HG03342 (cell line): ENCODE measurements at regions not wholly inside any gene's neighbourhood (a gene's known extent, or its start where the extent isn't known, plus 50 kb on each side); places are given as distances from the start of the nearest gene placed in this dataset.

Experiments
- ATAC-seq: cut with Tn5 transposase; IDR thresholded peaks from one replicate; pipeline ENCODE4 v1.9.1; 2021; ENCODE audit warnings: mild to moderate bottlenecking, moderate library complexity; ENCODE audit not compliant: unreplicated experiment

DNA sequence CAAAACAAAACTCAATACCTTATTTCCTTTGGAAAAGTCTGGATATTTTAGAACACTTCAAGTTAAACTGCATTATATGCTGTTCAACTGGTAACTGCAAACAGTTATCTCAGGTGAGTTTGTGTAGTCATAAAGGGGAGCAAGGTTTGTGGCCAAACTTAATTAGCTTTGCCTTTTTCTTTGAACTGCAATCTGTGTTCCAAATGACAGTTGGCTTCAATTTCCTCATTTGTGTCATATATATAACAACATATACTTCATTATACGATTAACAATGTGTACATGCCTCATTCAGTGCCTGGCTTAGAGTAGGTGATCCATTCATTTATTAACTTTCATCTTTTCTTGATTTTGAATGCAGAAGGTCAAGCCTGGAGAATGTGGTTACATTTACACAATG lies 55.8 kb downstream of the KCNE4 start:
- ATAC-seq = no peak

DNA sequence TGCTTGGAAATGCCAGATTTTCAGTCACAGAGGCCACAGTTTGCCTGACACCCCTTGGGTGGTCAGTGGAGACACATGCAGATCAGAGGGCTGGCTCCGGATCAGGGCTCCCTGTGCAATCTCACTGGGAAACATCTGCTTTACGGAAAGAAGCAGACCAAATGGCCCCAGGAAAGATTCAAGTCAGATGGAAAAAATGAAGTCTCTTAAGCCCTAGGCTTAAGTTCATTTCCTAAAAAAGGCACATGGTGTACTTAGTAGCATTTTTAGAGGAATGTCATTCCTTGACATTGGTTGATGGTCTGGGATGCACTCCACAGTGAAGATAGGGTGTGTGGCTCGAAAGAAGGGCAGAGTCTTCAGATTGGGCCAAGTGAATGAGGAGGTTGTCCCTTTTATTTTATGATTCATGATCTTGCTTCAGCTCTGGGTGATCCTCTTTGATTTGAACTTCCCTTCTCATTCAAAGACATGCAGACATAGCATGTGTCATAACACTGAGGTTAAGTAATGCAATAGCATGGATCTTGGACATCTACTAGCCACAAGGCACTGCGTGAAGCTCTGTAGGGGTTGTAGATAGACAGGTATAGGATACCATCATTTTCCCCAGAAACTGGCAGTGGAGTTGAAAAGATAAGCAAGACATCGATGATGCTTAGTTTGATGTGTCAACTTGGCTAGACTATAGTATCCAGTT lies 56.5 kb downstream of the KCNE4 start:
- no peak for ATAC-seq

DNA sequence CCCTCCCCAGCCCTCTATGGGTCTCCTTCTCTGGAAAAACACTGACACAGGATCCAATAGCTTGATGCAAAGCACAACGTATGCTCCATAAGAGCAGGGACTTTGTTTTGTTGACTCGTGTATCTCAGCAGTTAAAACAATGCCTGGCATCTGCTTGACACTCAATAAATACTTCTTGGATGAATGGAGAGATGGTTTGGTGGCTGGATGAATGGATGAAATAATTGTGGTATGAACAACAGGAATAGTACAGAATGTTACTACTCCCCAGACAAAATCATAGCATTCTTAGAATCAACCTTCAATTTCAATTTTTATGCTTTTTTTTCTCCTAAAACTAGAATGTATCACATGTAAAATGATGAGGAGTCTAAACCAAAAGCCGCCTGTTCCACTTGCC lies 57.4 kb downstream of the KCNE4 start:
- no peak for ATAC-seq

DNA sequence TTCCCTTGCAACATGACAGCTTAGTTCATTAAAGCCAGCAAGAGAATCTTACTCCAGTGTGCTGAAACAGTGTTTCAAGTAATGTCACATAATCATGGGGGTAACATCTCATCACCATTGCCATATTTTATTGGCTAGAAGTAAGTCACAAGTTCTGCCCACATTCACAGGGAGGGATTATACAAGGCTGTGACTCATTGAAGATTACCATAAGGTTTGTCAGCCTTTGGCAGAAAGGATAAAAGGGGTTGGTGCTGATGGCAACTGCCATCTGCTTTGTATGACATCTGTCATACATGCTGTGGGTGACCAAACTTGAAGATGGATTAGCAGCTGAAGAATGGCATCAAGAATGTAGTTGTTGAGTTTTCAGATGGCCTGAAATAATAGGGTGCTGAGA lies 61.2 kb downstream of the KCNE4 start:
- ATAC-seq = no peak

DNA sequence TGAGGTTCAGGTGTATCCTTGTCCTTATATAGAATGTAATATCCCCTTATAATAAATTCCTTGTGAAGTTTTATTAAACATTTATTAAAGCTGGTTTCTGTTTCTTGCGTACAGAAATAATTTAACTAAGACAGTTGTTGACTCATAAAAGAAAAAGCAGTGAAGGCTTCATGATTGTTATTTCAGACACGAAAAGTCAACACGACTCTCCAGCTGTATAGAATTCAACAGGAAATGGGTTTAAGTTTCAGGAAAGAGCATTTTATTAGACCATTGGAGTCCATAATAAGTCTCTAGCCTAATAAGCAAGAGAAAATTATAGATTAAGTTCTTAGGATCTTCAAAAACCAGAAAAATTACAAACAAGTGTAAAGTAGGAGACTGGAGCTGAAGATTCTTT lies 62.2 kb downstream of the KCNE4 start:
- no peak for ATAC-seq

DNA sequence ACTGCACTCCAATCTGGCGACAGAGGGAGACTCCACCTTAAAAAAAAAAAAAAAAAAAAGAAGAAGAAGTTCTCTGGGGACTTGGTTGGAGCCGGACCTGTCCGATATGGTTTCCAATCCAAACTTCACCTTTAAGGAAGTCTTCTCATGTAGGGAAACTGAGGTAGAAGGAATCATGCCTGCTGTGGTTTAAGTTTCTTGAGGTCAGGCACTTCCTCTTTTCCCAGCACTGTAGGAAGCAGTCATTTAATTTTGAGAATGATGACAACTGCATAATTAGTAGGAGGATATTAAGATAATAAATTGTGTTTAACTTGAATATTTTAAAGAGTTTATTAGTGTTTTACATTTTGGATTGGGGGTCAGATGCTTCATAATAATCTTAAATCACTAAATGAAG lies 62.9 kb downstream of the KCNE4 start:
- no peak for ATAC-seq

DNA sequence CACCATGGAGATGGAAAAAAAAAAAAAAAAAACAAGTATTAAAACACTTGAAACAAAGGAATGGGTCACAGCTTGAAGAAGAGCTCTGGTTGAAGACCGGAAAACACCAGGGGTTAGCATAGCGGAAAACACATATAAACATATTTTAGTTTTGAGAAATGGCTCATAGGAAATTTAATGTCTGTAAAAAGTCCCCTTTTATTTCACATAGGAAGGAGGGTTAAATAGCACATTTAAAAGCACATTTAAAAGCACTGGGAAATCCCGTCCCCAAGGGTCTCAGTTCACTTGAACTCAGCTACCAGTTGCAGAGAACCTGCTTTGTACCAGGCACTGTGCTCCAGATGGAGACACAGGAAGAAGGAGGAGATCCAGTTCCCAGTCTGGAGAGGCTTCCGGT lies 65.5 kb downstream of the KCNE4 start:
- ATAC-seq = no peak

DNA sequence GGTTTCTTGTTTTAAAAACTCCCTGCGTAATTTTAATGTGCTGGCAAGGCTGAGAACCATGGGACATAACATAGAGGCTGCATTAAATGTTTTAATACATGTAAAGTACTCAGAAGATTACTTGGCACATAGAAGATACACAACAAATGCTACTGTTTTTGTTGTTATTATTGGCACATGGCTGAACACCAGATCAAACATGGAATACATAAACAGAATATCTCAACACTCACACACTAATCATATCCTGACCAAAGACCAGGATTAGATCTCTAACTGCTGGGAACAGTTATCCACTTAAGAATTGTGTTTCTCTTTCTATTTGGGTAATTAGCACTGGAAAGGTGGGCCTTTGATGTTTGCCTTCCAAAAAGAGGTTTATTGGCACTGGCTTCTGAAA lies 69.3 kb downstream of the KCNE4 start:
- no peak for ATAC-seq

DNA sequence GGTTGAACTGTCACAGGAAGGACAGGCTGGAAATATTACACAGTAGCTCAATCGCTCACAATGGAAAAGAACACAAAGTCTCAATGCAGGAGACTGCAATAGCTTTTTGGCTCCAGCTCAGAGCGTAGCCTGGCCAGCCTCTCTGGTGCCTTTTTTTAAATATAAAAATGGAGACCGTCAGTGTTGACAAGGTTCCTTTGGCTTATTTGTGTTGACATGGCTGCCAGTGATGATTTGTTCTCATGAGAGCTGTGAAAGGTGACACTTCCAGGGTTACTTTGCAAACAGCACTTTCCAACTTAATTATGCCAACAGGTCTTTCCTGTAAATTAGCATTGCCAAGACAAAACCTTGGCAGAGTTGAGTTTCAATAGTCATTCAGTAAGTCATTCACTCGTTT lies 70.8 kb downstream of the KCNE4 start:
- no peak for ATAC-seq

DNA sequence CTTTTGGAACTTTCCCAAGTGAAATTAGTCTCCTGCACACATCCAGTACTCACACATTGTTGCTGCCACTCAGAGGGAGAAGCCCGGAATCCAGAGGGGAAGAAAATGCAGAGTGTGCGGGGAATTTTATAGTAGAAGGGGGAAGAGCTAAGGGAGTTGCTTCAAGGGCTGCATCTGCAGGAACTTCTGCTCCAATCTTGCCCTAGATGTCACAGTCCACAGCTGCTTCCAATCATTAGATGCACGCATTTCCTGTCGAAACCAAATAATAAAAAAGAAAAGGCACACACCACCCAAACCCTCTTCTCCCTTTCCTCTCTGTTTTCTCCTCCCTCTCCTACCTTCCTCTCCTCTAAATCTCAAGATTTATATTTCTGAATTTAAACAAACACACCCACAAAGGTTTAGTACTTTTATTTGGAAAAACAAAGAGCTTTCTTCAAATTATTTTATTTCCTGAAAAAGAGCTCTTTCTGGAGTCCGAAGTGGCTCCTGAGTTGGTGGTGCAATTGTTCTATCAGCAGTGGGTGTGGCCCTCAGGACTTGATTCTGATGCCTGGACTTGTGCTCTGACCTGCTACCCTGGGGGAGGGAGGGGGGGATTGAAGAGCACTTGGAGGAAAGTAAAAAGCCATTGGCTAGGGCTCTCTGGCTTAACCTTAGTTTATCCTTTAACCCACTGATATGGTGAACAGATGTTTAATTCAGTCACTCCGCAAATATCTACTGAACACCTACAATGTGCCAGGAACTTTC lies 72.0 kb downstream of the KCNE4 start:
- ATAC-seq = no peak

DNA sequence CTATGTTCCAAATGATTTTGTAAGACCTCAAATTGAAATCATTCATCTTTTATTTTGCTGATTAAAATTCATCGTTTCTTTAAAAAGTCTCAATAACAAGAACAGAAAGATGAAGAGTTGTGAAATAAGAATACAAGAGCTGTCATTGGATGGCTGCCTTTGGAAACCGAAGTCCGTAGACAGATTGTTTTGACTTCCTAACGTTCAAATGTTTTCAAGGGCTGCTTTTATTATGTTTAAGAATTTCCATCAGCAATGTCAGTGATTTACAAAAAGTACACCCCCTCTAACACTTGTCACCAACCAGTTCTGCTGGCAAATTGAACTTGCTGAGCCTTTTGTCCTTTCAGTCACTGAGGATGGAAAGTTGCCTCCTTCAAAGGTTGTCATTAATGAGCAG lies 89.6 kb downstream of the KCNE4 start:
- ATAC-seq = no peak

DNA sequence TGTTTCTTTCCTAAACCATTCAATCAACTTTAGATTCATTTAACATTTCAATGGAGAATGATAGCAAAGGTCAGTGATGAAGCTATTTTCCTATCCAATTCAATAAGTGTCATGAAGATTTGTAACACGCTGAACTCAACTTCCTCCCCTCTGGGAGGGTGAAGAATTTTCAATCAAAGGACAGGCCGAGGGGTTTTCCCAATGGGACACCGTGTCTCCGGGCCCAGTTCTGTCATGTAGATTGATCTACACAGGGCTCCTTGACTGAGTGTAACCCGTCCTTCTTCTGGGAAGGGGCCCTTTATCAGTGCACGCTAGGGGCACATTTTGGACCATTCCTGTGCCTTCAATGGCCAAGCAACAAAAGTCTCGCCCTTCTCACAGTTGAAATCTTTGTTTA lies 90.1 kb downstream of the KCNE4 start:
- no peak for ATAC-seq

DNA sequence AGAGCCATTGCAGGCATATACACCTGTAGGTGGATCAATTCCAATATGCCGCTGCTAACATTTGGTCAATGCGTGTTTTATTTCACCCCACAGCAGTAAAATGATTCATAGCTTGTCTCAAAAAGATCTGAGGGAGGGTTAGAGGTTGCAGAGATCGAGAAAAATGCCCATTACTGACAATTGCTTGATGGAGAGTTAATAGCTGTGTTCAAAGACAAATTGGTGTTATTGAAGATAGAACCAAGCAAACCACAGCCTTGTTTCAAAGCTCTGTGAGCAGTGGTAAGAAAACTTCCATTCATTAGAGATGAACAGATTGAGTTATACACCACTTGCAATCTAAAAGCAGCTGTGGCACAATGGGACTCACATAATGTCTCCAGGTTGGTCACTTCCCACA lies 95.4 kb downstream of the KCNE4 start:
- ATAC-seq = no peak

DNA sequence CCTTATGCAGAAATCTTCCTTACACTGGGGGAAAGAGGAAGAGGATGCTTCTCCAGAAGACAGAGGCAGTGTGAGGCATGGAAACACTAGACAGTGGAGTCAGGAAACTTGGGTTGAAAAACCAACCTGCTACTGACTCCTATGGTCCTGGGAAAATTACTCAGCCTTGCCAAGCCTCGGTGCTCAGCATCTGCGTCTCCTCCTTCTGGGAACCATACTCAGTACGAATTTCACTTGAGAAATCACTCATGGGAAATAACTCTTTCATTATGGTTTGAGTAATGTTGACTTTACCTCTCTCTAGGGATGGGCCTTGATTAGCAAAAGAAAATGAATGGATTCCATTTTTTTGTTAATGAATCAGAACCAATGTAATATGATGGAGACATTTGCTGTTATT lies 96.5 kb downstream of the KCNE4 start:
- ATAC-seq = no peak

DNA sequence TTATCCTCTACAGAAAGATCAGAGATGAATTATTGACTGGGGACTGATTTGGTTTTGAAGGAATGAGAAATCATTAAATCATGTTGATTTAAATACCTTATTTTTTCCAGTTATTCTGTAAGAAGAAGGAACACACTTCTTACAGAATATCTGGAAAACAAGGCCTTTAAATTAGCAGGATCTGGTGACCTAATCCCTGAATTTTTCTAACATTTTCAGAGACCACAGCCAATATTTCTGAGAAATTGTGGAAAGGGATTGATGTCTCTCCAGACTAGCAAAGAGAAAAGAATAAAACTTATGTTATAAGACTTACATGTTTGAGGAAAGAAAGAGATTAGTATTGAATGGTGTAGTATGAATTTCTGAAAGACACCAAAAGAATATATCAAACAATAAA lies 104.0 kb downstream of the KCNE4 start:
- no peak for ATAC-seq

DNA sequence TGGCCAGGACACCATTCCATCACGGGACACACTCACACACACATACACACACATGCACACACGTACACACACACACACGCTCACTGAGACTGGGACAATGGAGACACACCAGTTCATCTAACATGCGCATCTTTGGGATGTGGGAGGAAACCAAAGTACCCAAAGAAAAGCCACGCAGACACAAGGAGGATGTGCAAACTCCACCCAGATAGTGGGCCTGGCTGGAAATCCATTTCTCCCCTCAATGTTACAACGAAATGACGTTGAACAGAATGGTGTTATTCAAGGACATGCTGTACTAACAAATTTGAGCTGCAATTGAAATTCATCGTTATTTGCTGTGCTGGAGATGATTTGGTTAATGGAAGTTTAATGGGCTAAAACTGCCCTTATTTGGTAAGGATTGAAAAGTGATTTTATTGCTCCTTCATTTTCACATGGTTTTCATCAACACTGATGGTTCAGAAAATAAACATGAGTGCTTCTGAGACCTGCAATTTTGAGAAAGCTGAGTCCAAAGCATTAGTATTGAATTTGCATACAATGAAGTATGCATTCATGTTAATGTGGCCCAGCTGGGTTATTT lies 110.0 kb downstream of the KCNE4 start:
- ATAC-seq = no peak

DNA sequence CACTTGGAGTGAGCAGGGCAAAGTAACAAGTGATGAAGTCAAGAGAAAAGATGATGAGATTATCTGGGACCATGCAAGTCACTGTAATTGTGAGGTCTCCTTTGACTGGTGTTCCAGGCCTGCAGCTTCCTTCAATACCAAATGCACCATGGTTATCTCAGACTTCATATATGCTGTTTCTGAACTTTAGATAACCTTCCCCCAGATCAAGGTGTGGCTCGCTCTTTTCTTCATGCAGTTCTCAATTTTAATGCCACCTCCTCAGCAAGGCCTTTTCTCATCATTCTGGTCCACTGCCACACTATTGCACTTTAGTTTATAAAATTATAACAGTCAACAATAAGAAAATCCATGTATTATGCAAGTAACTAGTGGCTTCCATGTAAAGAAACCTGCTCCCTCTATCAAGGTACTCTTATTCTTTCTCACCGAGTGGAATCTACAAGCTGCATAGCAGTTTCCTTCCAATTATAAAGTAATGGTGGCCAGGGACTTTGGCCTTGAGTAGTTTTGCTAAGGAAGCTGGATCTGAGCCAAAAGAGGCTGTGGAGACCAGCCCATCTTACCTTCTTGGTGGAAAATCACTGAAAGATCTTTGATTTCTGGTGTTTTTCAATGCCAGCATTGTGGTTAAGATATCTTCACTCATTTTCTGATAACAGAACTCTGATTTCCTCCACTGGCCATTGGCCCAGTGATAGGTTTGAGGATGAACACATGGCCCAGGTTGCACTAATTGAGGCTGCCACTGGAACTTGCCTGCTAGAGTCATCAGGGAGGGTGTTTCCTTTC lies 113.6 kb downstream of the KCNE4 start:
- ATAC-seq = no peak

DNA sequence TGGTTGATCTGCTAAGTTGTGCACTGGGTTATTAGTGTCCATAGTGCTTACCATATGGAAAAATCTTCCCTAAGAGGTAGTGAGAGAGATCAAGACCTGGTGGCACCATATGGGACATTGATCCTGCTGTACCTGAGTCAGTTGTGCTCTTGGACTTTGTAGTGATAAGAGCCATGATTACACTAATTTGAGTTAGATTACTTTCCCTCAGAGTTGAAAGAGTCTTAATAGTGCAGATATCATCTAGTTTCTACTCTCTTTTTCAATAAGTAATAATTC lies 114.2 kb downstream of the KCNE4 start:
- ATAC-seq = no peak

DNA sequence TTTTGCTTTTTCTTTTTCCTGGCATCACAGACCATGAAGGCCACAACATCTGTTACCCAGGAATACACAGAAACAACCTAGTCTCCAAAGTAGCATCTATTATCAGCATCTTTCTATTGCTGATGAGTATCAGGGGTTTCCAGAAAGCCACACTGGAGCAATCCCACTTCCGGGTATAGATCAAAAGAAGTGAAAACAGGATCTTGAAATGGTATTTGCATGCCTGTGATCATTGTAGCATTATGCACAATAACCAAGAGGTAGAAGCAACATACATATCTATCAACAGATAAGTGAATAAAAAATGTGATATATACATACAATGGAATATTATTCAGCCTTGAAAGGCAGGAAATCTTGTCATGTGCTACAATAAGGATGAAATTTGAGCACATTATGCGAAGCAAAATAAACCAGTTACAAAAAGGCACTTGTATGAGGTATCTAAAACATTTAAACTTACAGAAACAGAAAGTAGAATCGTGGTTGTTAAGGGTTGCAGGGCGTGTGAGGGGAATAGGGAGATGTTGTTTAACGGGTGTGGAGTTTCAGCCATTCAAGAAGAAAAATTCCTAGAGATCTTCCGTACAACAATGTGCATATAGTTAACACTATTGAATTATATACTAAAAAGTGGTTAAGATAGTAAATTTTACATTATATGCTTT lies 115.1 kb downstream of the KCNE4 start:
- ATAC-seq = no peak

DNA sequence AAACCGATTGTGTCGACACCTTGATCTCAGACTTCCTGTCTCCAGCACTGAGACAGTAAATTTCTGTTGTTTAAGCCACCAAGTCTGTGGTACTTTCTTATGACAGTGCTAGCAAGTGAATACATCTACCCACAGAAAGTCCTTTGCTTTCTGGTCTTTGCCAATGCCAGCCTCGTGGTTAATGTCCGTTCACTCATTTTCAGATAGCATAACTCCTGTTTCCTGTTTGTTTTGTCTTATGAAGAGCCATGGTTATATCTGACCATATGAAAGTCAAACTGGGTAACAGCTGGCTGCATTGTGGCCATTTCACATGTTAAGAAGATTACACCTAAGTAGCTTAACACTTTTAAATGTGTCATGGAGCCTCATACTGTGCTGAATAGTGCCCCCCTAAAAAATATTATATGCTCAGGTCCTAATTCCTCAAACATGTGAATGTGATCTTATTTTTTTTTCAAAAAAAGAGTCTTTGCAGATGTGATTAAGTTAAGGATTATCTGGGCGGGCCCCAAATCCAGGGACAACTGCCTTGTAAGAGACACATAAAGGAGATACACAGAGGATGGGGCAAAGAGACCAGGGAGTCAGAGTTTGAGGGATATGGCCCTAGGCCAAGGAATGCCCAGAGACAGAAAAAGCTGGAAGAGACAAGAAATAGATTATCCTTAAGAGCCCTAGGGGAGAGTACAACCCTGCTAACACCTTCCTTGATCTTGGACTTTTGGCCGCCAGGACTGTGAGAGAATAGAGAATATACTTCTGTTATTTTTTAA lies 118.0 kb downstream of the KCNE4 start:
- no peak for ATAC-seq

DNA sequence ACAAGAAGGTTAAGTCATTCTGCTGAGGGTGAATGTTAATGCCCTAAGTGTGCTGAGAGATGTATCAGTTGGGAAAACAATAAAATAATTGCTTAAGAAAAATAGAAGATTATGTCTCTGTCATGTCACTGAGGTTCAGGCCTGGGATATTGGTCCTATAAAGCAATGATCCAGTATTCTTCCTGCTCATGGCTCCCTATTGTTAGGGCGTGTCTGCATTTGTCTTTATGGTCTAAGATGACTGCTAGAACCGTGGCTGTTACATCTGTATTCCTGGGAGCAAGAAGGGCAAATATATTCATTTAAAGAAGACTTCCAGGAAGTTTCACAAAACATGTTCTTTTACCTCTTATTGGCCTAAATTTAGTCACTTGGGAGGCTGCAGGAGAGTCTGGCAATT lies 125.0 kb downstream of the KCNE4 start:
- no peak for ATAC-seq
